ENCODE measurements at regions not wholly inside any gene's neighbourhood (a gene's known extent, or its start where the extent isn't known, plus 50 kb on each side); places are given as distances from the start of the nearest gene placed in this dataset.
"Not testable (repeated sequence)": the region's sequence is repeated elsewhere in the genome, so short reads cannot be mapped to it uniquely, and the experiment has no call there.

GRCh38 chrX:46325312-46325877 is 219.8 kb downstream of the ZNF674 start:
- TF ChIP-seq REST (IDR thresholded peaks at IDR 0.05; ENCODE audit: insufficient replicate concordance, low read depth) (no peak), SPI1 (IDR thresholded peaks at IDR 0.05; ENCODE audit: borderline replicate concordance, low read depth) (no peak), GABPA (IDR thresholded peaks at IDR 0.05; ENCODE audit: low read depth) (no peak), POLR2AphosphoS5 (IDR thresholded peaks at IDR 0.05; ENCODE audit: low read depth) (no peak), CTCF (IDR thresholded peaks at IDR 0.05; ENCODE audit: insufficient read depth, low read length) (no peak)
- DNase-seq (ENCODE audit: low read depth in 1 of 2, low spot score in 1 of 2): no peak
- H3K27ac ChIP-seq (replicated peaks): no peak overlapping the region

GRCh38 chrX:46324166-46324565 is 221.1 kb downstream of the ZNF674 start:
- Histone ChIP-seq H3K4me3 (replicated peaks; ENCODE audit: insufficient read depth, low read length) (no peak overlapping the region), H3K27me3 (ENCODE audit: insufficient read depth, poor library complexity, severe bottlenecking) (no peaks in the 10 kb centered on the region), H3K27ac (replicated peaks) (no peak overlapping the region)
- TF ChIP-seq CTCF (IDR thresholded peaks at IDR 0.05; ENCODE audit: insufficient read depth, low read length): no peak
- no peak for TF ChIP-seq GABPA (IDR thresholded peaks at IDR 0.05; ENCODE audit: low read depth)
- no peak for DNase-seq (ENCODE audit: low read depth in 1 of 2, low spot score in 1 of 2)

More at GRCh38 chrX:46325312-46325877, 219.8 kb downstream of the ZNF674 start:
- Histone ChIP-seq H3K4me3 (replicated peaks; ENCODE audit: insufficient read depth, low read length) (no peak overlapping the region), H3K27me3 (ENCODE audit: insufficient read depth, poor library complexity, severe bottlenecking) (no peaks in the 10 kb centered on the region)

- DNase-seq (ENCODE audit: low read depth in 1 of 2, low spot score in 1 of 2); H3K27me3 ChIP-seq (ENCODE audit: insufficient read depth, poor library complexity, severe bottlenecking); H3K4me3 ChIP-seq (replicated peaks; ENCODE audit: insufficient read depth, low read length); H3K27ac ChIP-seq (replicated peaks): not testable (repeated sequence)
Observed at GRCh38 chrX:46322929-46323328, 222.3 kb downstream of the ZNF674 start.

- H3K4me3 ChIP-seq (replicated peaks; ENCODE audit: insufficient read depth, low read length): no peak overlapping the region
- DNase-seq (ENCODE audit: low read depth in 1 of 2, low spot score in 1 of 2): no peak
- H3K27me3 ChIP-seq (ENCODE audit: insufficient read depth, poor library complexity, severe bottlenecking): no peaks in the 10 kb centered on the region
- H3K27ac ChIP-seq (replicated peaks): no peak overlapping the region
- no peak for TF ChIP-seq POLR2AphosphoS5 (IDR thresholded peaks at IDR 0.05; ENCODE audit: low read depth)
- no peak for TF ChIP-seq CTCF (IDR thresholded peaks at IDR 0.05; ENCODE audit: insufficient read depth, low read length)
- no peak for TF ChIP-seq SPI1 (IDR thresholded peaks at IDR 0.05; ENCODE audit: borderline replicate concordance, low read depth)
- TF ChIP-seq REST (IDR thresholded peaks at IDR 0.05; ENCODE audit: insufficient replicate concordance, low read depth): no peak
- TF ChIP-seq GABPA (IDR thresholded peaks at IDR 0.05; ENCODE audit: low read depth): no peak
Observed at GRCh38 chrX:46321676-46322075, 223.5 kb downstream of the ZNF674 start.
